HEK293 (cell line): ENCODE measurements at regions not wholly inside any gene's neighbourhood (a gene's known extent, or its start where the extent isn't known, plus 50 kb on each side); places are given as distances from the start of the nearest gene placed in this dataset.

Source experiments
- CTCF ChIA-PET: fragments of 350-600 bp; formaldehyde crosslinking; extraction: SDS; loops from one replicate; lab custom pipeline; 2021; ENCODE audit warnings: antibody characterized with exemption; lab: Yijun Ruan, JAX
- POLR2A ChIA-PET: fragments of 300-600 bp; formaldehyde crosslinking; extraction: SDS; loops from one replicate; lab custom pipeline; 2020; ENCODE audit warnings: antibody characterized with exemption, inconsistent platforms; lab: Yijun Ruan, JAX
- H3K27ac ChIP-seq: fragments of 200-500 bp; sonication (Bioruptor generic); 2 replicates; pipeline ENCODE4 v1.5.1; 2014; ENCODE audit warnings: low read depth, low read length, control low read depth, inconsistent platforms; ENCODE audit errors: extremely low read depth
- H3K36me3 ChIP-seq, 2 experiments: fragments of 200-500 bp in 1 of 2; sonication (Bioruptor generic) in 1 of 2; 1 replicate in 1 of 2; 2 replicates in 1 of 2; pipeline ENCODE4 v1.5.1; 2014 to 2017; ENCODE audit warnings: inconsistent platforms in 2 of 2, low read length in 2 of 2; ENCODE audit not compliant: control insufficient read depth in 2 of 2, insufficient read depth in 1 of 2
- H3K4me1 ChIP-seq: fragments of 200-500 bp; sonication (Bioruptor generic); 2 replicates; pipeline ENCODE4 v1.5.1; 2014; ENCODE audit warnings: mild to moderate bottlenecking, low read length, inconsistent platforms; ENCODE audit not compliant: control insufficient read depth, insufficient read depth
- H3K4me3 ChIP-seq: 2 replicates; pipeline ENCODE4 v1.5.1; 2011; ENCODE audit warnings: low read depth, mild to moderate bottlenecking, control low read depth, low read length, moderate library complexity
- H3K9me3 ChIP-seq: fragments of 200-500 bp; sonication (Bioruptor generic); 2 replicates; pipeline ENCODE4 v1.5.1; 2014; ENCODE audit warnings: low read depth, low read length, inconsistent platforms; ENCODE audit not compliant: control insufficient read depth, insufficient read depth
- CTCF ChIP-seq: fragments of 450-650 bp; formaldehyde crosslinking; IDR thresholded peaks from 2 replicates; pipeline ENCODE4 v1.5.1; 2016; ENCODE audit warnings: missing biosample characterization, missing genetic modification characterization
- FEZF1 ChIP-seq: fragments of 450-650 bp; formaldehyde crosslinking; IDR thresholded peaks from 2 replicates; pipeline ENCODE4 v1.5.1; 2016; ENCODE audit warnings: missing biosample characterization, missing genetic modification characterization
- GLI2 ChIP-seq: fragments of 450-650 bp; formaldehyde crosslinking; IDR thresholded peaks from 2 replicates; pipeline ENCODE4; 2017; ENCODE audit warnings: missing biosample characterization, missing genetic modification characterization, low read depth, borderline replicate concordance
- INSM2 ChIP-seq: fragments of 450-650 bp; formaldehyde crosslinking; IDR thresholded peaks from 2 replicates; pipeline ENCODE4 v1.5.1; 2016; ENCODE audit warnings: missing biosample characterization, missing genetic modification characterization
- ZFP37 ChIP-seq: fragments of 450-650 bp; formaldehyde crosslinking; IDR thresholded peaks from 2 replicates; pipeline ENCODE4 v1.5.1; 2016; ENCODE audit warnings: missing biosample characterization, missing genetic modification characterization
- ZNF16 ChIP-seq: fragments of 450-650 bp; formaldehyde crosslinking; IDR thresholded peaks from 2 replicates; pipeline ENCODE4 v1.5.1; 2016; ENCODE audit warnings: low read depth, missing biosample characterization, missing genetic modification characterization
- ZNF2 ChIP-seq: fragments of 450-650 bp; formaldehyde crosslinking; IDR thresholded peaks from 2 replicates; pipeline ENCODE4 v1.5.1; 2016; ENCODE audit warnings: missing biosample characterization, missing genetic modification characterization
- ZNF266 ChIP-seq: fragments of 450-650 bp; formaldehyde crosslinking; IDR thresholded peaks from 2 replicates; pipeline ENCODE4 v1.5.1; 2016; ENCODE audit warnings: missing biosample characterization, missing genetic modification characterization, low read depth
- ZNF335 ChIP-seq: fragments of 450-650 bp; formaldehyde crosslinking; conservative IDR thresholded peaks from 2 replicates; pipeline ENCODE4 v1.5.1; 2016; ENCODE audit warnings: missing biosample characterization, missing genetic modification characterization
- ZNF473 ChIP-seq: fragments of 450-650 bp; formaldehyde crosslinking; IDR thresholded peaks from 2 replicates; pipeline ENCODE4 v1.5.1; 2017; ENCODE audit warnings: missing biosample characterization, missing genetic modification characterization
- ZNF558 ChIP-seq: fragments of 450-650 bp; formaldehyde crosslinking; IDR thresholded peaks from 2 replicates; pipeline ENCODE4 v1.5.1; 2016; ENCODE audit warnings: missing biosample characterization, missing genetic modification characterization
- ZNF626 ChIP-seq: fragments of 450-650 bp; sonication (Bioruptor Pico); formaldehyde crosslinking; IDR thresholded peaks from 2 replicates; pipeline ENCODE4 v1.5.1; 2018; ENCODE audit warnings: missing biosample characterization, missing genetic modification characterization, inconsistent platforms
- ZNF768 ChIP-seq: fragments of 450-650 bp; formaldehyde crosslinking; IDR thresholded peaks from 2 replicates; pipeline ENCODE4 v1.5.1; 2018; ENCODE audit warnings: missing biosample characterization, mild to moderate bottlenecking, missing genetic modification characterization
- TF ChIP-seq, protein P1 (sequence below): fragments of 450-650 bp; formaldehyde crosslinking; IDR thresholded peaks from 2 replicates; pipeline ENCODE4 v1.5.1; 2016; ENCODE audit warnings: missing biosample characterization, missing genetic modification characterization

DNA sequence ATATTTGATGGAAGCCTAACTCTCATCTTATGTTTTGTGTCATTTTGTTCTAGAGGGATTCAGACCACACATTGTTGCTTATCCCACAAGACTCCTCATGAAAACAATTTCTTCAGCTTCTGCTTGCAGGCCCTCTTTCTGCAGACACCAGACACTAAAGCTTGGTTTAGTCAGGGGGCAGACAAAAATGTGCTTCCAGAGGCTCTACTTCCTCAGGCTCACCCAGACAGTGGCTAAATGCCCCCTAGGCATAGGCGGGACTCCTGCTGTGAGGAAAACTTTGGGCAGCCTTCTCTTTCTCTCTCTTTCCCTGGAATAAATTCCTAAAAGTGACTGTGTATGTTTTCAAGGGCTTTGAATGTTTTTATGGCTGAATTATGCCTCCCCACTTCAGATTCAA lies 435.4 kb upstream of the ATP11B start (continued):
- TF ChIP-seq, protein P1, sequence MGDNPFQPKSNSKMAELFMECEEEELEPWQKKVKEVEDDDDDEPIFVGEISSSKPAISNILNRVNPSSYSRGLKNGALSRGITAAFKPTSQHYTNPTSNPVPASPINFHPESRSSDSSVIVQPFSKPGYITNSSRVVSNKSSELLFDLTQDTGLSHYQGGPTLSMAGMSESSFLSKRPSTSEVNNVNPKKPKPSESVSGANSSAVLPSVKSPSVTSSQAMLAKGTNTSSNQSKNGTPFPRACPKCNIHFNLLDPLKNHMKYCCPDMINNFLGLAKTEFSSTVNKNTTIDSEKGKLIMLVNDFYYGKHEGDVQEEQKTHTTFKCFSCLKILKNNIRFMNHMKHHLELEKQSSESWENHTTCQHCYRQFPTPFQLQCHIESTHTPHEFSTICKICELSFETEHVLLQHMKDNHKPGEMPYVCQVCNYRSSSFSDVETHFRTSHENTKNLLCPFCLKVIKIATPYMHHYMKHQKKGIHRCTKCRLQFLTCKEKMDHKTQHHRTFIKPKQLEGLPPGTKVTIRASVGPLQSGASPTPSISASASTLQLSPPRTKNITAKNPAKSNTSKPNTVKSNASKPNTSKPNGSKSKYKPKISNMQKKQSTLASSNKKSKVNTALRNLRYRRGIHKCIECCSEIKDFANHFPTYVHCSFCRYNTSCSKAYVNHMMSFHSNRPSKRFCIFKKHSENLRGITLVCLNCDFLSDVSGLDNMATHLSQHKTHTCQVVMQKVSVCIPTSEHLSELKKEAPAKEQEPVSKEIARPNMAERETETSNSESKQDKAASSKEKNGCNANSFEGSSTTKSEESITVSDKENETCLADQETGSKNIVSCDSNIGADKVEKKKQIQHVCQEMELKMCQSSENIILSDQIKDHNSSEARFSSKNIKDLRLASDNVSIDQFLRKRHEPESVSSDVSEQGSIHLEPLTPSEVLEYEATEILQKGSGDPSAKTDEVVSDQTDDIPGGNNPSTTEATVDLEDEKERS (tag by site-specific recombination): no peak
- TF ChIP-seq CTCF (tag by site-specific recombination): no peak
- TF ChIP-seq ZNF473 (tag by site-specific recombination): no peak
- no peak for TF ChIP-seq ZNF16
- TF ChIP-seq, all 188 proteins: peak for 0

DNA sequence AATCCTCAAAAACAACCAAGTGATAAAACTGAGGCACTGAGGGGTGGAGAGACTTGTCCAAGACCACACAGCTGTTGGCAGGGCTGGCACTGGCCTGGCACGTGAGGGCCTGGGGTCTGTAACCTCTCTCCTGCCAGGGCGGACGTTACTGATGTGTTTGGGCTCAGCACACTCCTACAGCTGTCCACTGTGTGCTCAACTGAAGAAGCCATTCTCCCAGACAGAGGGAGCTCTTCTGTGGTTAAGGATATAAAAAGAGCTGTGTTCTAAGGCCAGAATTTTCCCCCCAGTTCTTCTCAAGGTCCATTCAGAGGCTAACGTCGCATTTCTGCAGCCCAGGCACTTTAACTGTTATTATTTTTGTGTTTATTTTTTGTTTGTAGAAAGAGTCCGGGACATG lies 429.0 kb upstream of the ATP11B start:
- Histone ChIP-seq H3K4me1 (no peaks in the 10 kb centered on the region; the same call in 1 of the 2 replicates), H3K36me3 (no peaks in the 10 kb centered on the region), H3K27ac (peak overlapping the region; percentile 83), H3K9me3 (no peaks in the 10 kb centered on the region), H3K4me3 (no peak overlapping the region)
- peak; percentile 44; the same call in 1 of the 2 replicates for TF ChIP-seq CTCF (tag by site-specific recombination)
- no peak for TF ChIP-seq FEZF1
- ChIA-PET POLR2A (no interaction called here), CTCF (interaction anchor here (1.0 to 1.2 kb wide), 4 partner anchors 39 to 656 kb away, joined by 3 to 4 read pairs (median 4); no protein-coding TSS in a partner anchor)

DNA sequence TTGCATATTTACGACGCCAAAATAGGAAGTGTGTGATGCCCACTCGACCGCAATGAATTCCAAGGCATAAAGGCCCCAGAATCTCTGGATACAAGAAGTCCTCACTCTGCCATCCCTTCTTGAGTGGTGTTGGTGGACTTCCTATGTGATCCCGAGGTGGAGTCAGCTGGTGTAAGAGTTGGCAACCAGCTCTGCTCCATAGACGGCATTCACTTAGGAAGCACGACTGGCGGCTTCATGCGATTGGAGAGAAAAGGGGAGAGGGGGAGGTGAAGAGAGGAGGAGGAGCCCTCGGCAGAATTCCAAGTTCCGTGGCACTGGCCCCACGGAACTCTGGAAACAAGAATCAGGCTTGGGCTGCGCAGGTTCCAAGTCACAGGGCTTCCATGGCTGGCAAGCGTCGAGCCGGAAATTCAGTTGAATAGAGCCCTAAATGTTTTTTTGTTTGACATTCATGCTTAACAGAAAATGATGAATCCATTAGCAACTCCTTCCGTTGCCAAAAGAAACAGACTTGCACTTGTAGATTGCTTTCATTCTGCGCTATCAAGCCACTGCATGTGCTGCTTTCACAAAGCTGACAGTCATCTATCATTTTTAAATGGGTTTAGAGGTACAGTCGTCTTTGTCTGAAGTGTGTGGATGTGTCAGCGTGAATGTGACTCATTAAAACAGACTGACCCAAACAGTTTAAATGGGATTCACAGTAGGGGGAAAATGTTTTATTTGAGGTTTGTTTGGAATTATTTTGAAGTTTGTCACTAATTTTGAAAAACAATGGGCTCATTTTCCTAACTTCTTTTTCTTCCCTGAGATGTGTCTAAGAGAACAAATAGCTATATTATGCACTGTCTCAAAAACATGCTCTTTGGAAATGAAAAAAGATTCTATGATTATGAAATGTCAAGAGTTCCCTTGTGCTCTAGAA lies 428.3 kb upstream of the ATP11B start:
- POLR2A ChIA-PET: interaction anchor here (0.5 kb wide), 1 partner anchor 128 kb away, joined by 3 read pairs; no protein-coding TSS in a partner anchor
- Histone ChIP-seq H3K4me3 (no peak overlapping the region), H3K36me3 (no peaks in the 10 kb centered on the region), H3K4me1 (no peaks in the 10 kb centered on the region; the same call in 1 of the 2 replicates), H3K27ac (peak overlapping the region; percentile 83), H3K9me3 (no peaks in the 10 kb centered on the region)
- CTCF ChIA-PET: interaction anchor here (1.0 to 1.2 kb wide), 3 partner anchors 39 to 127 kb away, joined by 3 to 4 read pairs (median 4); no protein-coding TSS in a partner anchor
- TF ChIP-seq ZNF266 (tag by site-specific recombination): no peak
- TF ChIP-seq, protein P1 (tag by site-specific recombination): 0 out of 2 replicates have a peak, but pooled peaks have one; percentile 18
- TF ChIP-seq CTCF (tag by site-specific recombination): no peak
- peak; percentile 97 for TF ChIP-seq INSM2 (tag by site-specific recombination)
- peak; percentile 94 for TF ChIP-seq ZNF558 (tag by site-specific recombination)
- peak; percentile 93 for TF ChIP-seq GLI2 (tag by site-specific recombination)
- TF ChIP-seq ZNF335: peak; percentile 65
- 0 out of 2 replicates have a peak, but pooled peaks have one; percentile 19 for TF ChIP-seq ZFP37 (tag by site-specific recombination)
- TF ChIP-seq ZNF768 (tag by site-specific recombination): no peak
- TF ChIP-seq ZNF2: peak; percentile 61; the same call in 1 of the 2 replicates
- TF ChIP-seq ZNF626 (tag by site-specific recombination): peak; percentile 66; the same call in 1 of the 2 replicates
